Fibroblast of lung (primary cell): ENCODE measurements at regions not wholly inside any gene's neighbourhood (a gene's known extent, or its start where the extent isn't known, plus 50 kb on each side); places are given as distances from the start of the nearest gene placed in this dataset.

ENCODE experiments used
- DNase-seq, 2 donors: peaks; one replicate each; pipeline versions ENCODE4 v3.0.0 to v3.0.0-alpha.2; 2010; ENCODE audit warnings: low read depth in 2 of 2
- H2AFZ ChIP-seq: 2 replicates; pipeline ENCODE4 v1.5.1; 2012; ENCODE audit warnings: low read length, control low read depth, inconsistent platforms
- H3K27ac ChIP-seq: 2 replicates; pipeline ENCODE4 v1.5.1; 2011; ENCODE audit warnings: low read length, control low read depth; ENCODE audit not compliant: insufficient read depth
- H3K27me3 ChIP-seq: 2 replicates; pipeline ENCODE4 v1.5.1; 2011; ENCODE audit warnings: mild to moderate bottlenecking, low read length; ENCODE audit not compliant: control insufficient read depth, insufficient read depth
- H3K36me3 ChIP-seq: 2 replicates; pipeline ENCODE4 v1.5.1; 2011; ENCODE audit warnings: low read length; ENCODE audit not compliant: control insufficient read depth, insufficient read depth
- H3K4me1 ChIP-seq: 2 replicates; pipeline ENCODE4 v1.5.1; 2011; ENCODE audit warnings: low read length; ENCODE audit not compliant: control insufficient read depth, insufficient read depth; ENCODE audit errors: extremely low read depth
- H3K4me2 ChIP-seq: 2 replicates; pipeline ENCODE4 v1.5.1; 2011; ENCODE audit warnings: low read length, control low read depth; ENCODE audit not compliant: insufficient read depth; ENCODE audit errors: extremely low read depth
- H3K4me3 ChIP-seq, 4 experiments: fragments of 200-600 bp in 1 of 4; sonication (generic) in 1 of 4; replicated peaks in 1 of 4; 2 replicates each; pipeline ENCODE4 v1.5.1; 2011 to 2016; ENCODE audit warnings: low read length in 4 of 4, low read depth in 3 of 4, mild to moderate bottlenecking in 3 of 4, control low read depth in 2 of 4, inconsistent platforms in 1 of 4, mixed read lengths in 1 of 4; ENCODE audit not compliant: insufficient read depth in 1 of 4; ENCODE audit errors: control extremely low read depth in 1 of 4
- H3K79me2 ChIP-seq: 2 replicates; pipeline ENCODE4 v1.5.1; 2012; ENCODE audit warnings: mild to moderate bottlenecking, low read length, inconsistent platforms; ENCODE audit not compliant: control insufficient read depth, insufficient read depth
- H3K9ac ChIP-seq: 2 replicates; pipeline ENCODE4 v1.5.1; 2011; ENCODE audit warnings: mild to moderate bottlenecking, low read length, control low read depth; ENCODE audit not compliant: insufficient read depth
- H3K9me3 ChIP-seq: 2 replicates; pipeline ENCODE4 v1.5.1; 2012; ENCODE audit warnings: low read depth, low read length; ENCODE audit not compliant: control insufficient read depth, insufficient read depth
- H4K20me1 ChIP-seq: 2 replicates; pipeline ENCODE4 v1.5.1; 2011; ENCODE audit warnings: low read length; ENCODE audit not compliant: control insufficient read depth, insufficient read depth; ENCODE audit errors: extremely low read depth
- CTCF ChIP-seq, 2 donors: IDR thresholded peaks in 1 of 2; conservative IDR thresholded peaks in 1 of 2; 1 replicate in 1 of 2; 2 replicates in 1 of 2; pipeline ENCODE4 v1.5.1; 2011 to 2012; ENCODE audit warnings: low read length in 2 of 2, control low read depth in 1 of 2, inconsistent platforms in 1 of 2, low read depth in 1 of 2, mild to moderate bottlenecking in 1 of 2
- EZH2 ChIP-seq: IDR thresholded peaks from 2 replicates; pipeline ENCODE4 v1.5.1; 2012; ENCODE audit warnings: low read length, control low read depth, mild to moderate bottlenecking; ENCODE audit errors: missing control alignments

DNA sequence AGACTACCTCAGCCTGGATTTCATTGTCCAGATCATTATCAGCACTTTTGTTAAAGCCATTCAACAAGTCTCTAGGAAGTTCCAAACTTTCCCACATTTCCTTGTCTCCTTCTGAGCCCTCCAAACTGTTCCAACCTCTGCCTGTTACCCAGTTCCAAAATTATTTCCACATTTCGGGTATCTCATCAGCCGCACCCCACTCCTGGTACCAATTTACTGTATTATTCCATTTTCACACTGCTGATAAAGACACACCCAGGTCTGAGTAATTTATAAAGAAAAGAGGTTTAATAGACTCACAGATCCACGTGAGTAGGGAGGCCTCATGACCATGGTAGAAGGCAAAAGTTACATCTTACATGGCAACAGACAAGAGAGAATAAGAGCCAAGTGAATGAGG lies 1198.3 kb upstream of the ALCAM start:
- TF ChIP-seq CTCF (conservative IDR thresholded peaks at IDR 0.05 in 1 of 2, IDR thresholded peaks at IDR 0.05 in 1 of 2; ENCODE audit: low read depth in 1 of 2, low read length in 2 of 2) (no peak), EZH2 (no peak)

DNA sequence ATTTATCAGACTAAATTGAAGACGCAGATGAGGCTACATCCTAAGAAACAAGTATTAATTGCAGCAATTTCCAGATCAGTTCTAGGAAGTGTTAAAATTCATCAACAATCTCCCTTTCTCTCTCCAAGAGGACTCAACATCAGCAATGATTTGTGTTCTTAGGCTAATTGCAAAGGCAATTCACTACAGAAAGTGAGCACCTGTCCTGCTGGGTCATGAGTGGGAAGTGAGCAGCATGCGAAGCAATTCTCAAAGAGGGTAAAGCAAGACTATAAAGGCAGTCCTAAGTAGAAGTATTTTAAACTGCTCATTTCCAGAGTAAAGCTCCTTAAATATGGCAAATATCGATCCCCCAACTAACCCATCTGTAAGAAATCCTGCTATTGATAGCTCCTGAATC lies 1191.0 kb upstream of the ALCAM start:
- H3K79me2 ChIP-seq = no peaks in the 10 kb centered on the region
- H3K36me3 ChIP-seq = no peaks in the 10 kb centered on the region
- H3K4me3 ChIP-seq = no peak overlapping the region
- H3K27ac ChIP-seq = no peak overlapping the region
- no peak for TF ChIP-seq CTCF (conservative IDR thresholded peaks at IDR 0.05 in 1 of 2, IDR thresholded peaks at IDR 0.05 in 1 of 2; ENCODE audit: low read depth in 1 of 2, low read length in 2 of 2)
- no peak for TF ChIP-seq EZH2
- H3K4me1 ChIP-seq = no peaks in the 10 kb centered on the region
- no peaks in the 10 kb centered on the region for H3K27me3 ChIP-seq
- H3K9me3 ChIP-seq = no peaks in the 10 kb centered on the region
- no peak for DNase-seq
- no peak overlapping the region for H3K9ac ChIP-seq
- no peak overlapping the region for H2AFZ ChIP-seq
- no peaks in the 10 kb centered on the region for H4K20me1 ChIP-seq
- no peak overlapping the region for H3K4me2 ChIP-seq

More for the DNA sequence above, 1198.3 kb upstream of the ALCAM start:
- no peak for DNase-seq
- no peaks in the 10 kb centered on the region for H3K79me2 ChIP-seq
- H2AFZ ChIP-seq = no peak overlapping the region
- no peaks in the 10 kb centered on the region for H3K4me1 ChIP-seq
- H4K20me1 ChIP-seq = no peaks in the 10 kb centered on the region
- H3K27ac ChIP-seq = no peak overlapping the region
- no peaks in the 10 kb centered on the region for H3K36me3 ChIP-seq
- no peaks in the 10 kb centered on the region for H3K9me3 ChIP-seq
- no peaks in the 10 kb centered on the region for H3K27me3 ChIP-seq
- H3K9ac ChIP-seq = no peak overlapping the region
- H3K4me3 ChIP-seq = no peak overlapping the region
- no peak overlapping the region for H3K4me2 ChIP-seq

DNA sequence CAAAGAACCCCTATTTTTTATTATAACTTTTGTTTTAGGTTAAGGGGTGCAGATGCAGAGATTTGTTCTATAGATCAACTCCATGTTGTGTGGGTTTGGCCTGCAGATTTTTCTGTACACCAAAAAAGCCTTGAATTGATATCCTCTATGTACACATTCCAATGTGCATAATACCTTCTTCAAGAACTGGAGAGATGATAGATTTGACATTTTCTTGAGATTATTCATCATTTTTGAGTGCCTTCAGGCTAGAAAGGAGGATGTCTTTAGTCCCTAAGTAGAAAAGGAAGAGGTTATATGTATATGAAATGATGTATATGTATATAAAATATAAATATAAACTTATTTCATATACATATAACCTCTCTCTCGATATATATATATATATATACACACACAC lies 1190.0 kb upstream of the ALCAM start:
- Histone ChIP-seq H3K9me3 (no peaks in the 10 kb centered on the region), H3K79me2 (no peaks in the 10 kb centered on the region), H3K27ac (no peak overlapping the region), H4K20me1 (no peaks in the 10 kb centered on the region), H3K9ac (no peak overlapping the region), H3K4me3 (no peak overlapping the region), H3K4me2 (no peak overlapping the region), H3K36me3 (no peaks in the 10 kb centered on the region), H2AFZ (no peak overlapping the region), H3K4me1 (no peaks in the 10 kb centered on the region), H3K27me3 (no peaks in the 10 kb centered on the region)
- TF ChIP-seq CTCF (conservative IDR thresholded peaks at IDR 0.05 in 1 of 2, IDR thresholded peaks at IDR 0.05 in 1 of 2; ENCODE audit: low read depth in 1 of 2, low read length in 2 of 2) = no peak
- no peak for TF ChIP-seq EZH2
- no peak for DNase-seq
